ENCODE measurements at regions not wholly inside any gene's neighbourhood (a gene's known extent, or its start where the extent isn't known, plus 50 kb on each side); places are given as distances from the start of the nearest gene placed in this dataset.

DNA sequence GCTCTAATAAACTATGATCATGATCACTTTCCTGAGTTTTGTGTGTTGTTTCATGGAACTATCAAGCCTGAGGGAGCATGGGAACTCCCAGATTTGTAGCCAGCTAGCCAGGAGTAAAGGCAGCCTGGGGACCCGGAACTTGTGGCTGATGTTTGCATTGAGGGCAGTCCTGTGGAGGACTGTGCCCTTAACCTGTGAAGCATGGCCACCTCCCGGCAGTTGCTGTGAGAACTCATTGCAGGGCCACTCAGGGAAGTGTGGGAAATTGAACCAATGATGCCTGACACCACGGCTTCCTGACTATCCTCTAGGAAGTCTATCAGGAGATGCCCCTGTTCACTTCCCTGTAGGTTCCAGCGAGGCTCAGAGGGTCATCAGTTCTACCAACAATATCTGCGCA lies 250.6 kb downstream of the DAD1 start:
- DNase-seq (ENCODE audit: low read depth in 2 of 2) = no peak

DNA sequence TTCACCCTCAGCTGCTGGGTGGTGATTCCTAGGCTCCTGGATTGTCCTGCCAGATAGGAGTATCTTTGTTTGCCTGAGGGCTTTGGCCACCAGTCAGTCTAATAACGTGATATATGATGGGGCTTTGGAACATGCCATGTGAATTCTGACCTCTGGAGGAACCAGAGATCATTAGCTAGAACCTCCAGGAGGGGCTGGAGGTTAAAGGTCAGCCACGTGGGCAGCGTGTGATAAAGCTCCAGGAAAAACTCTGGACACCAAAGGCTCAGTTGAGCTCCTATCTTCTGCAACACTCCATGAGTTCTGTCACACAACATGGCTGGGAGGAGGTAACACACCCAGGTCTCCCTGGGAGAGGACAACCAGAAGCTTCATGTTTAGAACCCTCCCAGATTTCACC lies 251.1 kb downstream of the DAD1 start:
- DNase-seq (ENCODE audit: low read depth in 2 of 2) = no peak

DNA sequence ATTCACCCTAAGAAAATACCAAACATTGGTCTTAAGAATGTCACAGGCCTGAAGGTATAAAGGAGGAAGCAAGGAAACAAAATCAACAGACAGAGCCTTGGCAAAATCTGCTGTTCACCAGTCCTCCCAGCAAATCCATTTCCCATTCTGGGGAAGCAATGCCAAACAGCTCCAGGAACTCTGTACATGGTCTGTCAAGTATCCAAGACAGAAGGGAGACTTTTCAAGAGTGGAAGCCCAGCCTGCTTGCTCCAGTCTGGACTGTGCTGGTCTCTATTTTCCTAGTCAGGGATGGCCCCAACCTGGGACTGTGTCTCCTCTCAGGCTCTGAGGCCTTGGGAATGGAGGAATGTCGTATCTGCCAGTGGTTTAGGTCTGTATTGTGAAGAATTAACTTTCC lies 251.5 kb downstream of the DAD1 start:
- no peak for DNase-seq (ENCODE audit: low read depth in 2 of 2)

- DNase-seq (ENCODE audit: low read depth in 2 of 2) = no peak
Observed at GRCh38 chr14:22336031-22336430, 253.0 kb downstream of the DAD1 start.

- DNase-seq (ENCODE audit: low read depth in 2 of 2) = no peak
Observed at GRCh38 chr14:22334627-22335026, 254.4 kb downstream of the DAD1 start.

- DNase-seq (ENCODE audit: low read depth in 2 of 2) = no peak
Observed at GRCh38 chr14:22334275-22334577, 254.8 kb downstream of the DAD1 start.

DNA sequence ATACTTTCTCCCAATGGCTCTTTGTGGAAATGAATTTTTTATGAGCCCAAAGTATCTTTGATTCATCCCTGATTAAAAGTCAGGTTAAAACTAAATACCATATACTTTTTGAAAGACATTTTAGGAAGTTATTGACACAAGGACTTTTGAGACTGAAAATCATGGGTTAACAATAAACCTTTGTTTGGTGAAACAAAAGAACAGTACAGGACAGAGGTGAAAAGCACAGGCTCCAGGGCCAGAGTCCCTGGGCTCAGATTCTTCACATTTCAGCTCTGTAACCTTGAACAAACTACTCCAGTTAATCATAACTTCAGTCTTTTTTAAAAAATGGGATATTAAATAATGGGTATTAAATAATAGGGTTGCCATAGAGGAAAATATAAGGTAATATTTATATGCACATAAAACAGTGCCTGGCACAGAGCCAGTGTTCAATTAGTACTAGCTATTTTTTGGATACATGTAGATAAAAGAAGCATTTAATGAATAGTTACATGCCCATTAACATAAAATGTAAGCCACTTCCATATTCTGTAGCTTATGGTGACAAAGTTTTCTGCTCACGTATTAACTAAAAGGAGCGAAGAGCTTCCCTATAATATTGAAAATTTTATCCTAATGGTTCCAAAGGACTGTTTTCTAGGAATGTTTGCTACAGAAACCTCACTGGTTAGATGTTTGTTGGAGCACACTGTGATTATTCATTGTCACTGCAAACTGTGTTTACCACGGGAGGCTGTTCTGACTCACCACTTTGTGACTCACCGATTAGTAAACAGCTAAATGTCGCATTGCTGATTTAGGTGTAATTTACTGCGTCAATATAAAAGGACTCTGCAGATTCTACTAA lies 255.4 kb downstream of the DAD1 start:
- no peak for DNase-seq (ENCODE audit: low read depth in 2 of 2)

DNA sequence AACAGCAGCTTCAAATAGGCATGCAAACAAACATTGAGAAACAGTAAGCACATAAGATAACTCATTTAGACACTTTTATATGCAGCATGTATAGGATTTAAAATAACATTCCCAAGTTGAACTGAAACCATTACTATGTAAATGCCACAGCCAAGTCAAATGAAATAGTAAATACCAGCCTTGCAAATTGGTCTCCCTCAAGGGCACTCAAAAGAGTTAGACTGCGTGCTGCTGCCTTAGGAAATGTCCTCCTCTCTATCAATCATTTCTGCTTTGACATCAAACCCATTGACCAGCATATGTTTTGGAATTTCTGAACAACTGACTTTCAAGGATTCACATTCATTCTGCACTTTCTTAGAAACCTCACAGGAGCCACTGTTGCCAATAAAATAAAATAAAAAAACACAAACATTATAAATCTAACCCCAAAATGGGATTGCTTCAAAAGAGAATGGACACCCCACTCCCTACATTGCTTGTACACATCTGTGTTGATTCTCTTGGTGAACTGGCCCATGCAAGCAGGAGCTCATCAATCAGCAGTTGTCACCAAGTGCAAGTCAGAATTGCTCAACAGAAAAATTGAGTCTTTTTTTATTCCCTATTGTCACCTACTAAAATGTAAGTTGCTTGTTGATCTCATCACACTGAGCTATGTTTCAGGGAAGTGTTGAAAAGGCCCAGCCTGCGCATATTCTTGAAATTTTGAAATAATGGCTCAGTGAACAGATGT lies 256.2 kb downstream of the DAD1 start:
- DNase-seq (ENCODE audit: low read depth in 2 of 2) = no peak

- DNase-seq (ENCODE audit: low read depth in 2 of 2) = no peak
Observed at GRCh38 chr14:22329371-22329770, 259.7 kb downstream of the DAD1 start.

DNA sequence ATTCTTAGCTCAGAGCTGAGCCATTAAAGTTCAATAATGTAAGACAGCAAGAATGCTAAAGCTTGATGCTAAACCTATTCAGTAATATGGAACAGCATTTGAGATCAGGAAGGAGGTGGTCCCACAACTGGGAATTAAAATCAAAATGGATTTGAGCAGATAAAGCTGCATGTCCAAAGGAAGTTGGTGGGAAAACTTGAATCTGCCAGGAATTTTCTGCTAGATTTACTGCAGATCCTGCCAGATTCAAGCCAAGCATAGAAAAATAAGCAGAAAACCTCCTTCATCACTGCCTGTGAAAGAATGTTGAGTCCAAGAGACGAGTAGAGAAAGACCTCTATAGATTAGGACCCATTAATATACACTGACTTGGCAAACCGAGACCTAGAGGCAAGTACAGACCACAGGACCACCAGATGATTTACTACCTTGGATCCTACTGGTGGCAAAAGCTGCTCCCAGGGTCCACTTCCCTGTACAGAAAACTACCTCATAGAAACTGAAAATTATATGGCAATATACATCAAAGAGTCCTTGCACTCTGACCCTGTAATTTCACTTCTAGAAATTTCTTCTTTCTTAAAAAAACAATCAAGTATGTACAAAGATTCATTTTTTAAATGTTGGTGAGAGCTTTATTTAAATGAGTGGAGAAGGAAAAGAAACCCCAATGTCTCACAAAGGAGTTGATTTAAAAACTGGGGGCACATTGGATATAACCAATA lies 263.2 kb downstream of the DAD1 start:
- DNase-seq (ENCODE audit: low read depth in 2 of 2) = no peak

DNA sequence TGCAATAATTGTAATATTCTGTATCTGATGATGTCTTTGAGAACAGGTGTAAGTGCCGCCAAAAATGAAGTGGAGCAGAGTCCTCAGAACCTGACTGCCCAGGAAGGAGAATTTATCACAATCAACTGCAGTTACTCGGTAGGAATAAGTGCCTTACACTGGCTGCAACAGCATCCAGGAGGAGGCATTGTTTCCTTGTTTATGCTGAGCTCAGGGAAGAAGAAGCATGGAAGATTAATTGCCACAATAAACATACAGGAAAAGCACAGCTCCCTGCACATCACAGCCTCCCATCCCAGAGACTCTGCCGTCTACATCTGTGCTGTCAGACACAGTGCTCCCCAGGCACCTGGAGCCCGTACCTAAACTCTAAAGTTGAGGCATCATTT lies 268.7 kb downstream of the DAD1 start:
- DNase-seq (ENCODE audit: low read depth in 2 of 2) = no peak

DNA sequence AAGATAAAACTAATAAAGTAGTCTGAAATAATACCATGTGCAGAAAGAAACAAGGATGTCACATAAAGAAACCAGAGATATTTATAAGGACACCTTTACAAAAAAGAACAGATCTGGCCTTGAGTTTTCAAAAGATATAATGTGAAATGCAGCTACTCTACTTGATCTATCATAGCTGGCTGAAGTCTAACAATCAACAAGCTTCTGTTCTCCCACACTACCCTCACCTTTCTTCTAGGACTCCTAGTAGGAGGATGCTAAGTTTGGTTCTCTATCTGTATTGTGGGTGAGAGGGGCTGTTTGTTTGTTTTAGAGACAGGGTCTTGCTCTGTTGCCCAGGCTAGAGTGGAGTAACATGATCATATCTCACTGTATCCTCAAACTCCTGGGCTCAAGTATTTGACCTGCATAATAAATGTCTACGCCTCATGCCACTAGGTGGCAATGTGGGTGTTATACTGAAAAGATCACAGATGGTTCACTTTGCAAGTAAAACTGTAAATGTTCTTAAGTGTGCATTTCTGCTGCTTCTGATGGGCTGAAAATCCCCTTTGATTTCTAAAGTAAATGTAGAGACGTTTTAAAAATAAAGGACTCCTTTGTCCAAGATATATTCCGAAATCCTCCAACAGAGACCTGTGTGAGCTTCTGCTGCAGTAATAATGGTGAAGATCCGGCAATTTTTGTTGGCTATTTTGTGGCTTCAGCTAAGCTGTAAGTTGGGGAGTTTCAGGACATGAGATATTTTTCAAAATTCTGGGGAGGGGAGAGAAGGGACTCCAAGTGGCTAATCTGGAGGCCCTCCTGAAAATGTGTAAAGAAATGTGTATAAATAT lies 269.3 kb downstream of the DAD1 start:
- DNase-seq (ENCODE audit: low read depth in 2 of 2) = no peak

DNA sequence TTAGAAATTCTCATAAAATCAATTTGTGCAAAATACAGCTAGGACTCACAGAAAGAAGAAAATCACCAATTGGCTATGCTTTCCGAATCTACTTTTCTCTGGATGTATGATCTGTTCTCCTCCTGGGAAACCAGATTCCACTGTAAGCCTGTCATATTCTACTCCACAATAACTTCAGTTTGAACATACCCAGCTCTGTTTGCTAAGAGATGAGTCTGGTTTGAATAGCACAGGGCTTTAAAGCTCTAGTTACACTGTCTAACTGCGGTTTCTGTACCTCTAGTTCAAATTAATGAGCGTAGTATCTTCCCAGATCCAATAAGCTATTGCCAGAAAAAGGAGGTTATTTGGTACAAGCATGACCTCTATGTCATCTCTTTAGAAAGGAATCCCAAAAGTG lies 270.1 kb downstream of the DAD1 start:
- no peak for DNase-seq (ENCODE audit: low read depth in 2 of 2)

- DNase-seq (ENCODE audit: low read depth in 2 of 2) = no peak
Observed at GRCh38 chr14:22316473-22316872, 272.6 kb downstream of the DAD1 start.

- DNase-seq (ENCODE audit: low read depth in 2 of 2) = no peak
Observed at GRCh38 chr14:22315336-22315735, 273.7 kb downstream of the DAD1 start.

- no peak for DNase-seq (ENCODE audit: low read depth in 2 of 2)
Observed at GRCh38 chr14:22314183-22314820, 274.7 kb downstream of the DAD1 start.

GRCh38 chr14:22313172-22313801 lies 275.7 kb downstream of the DAD1 start:
- no peak for DNase-seq (ENCODE audit: low read depth in 2 of 2)

DNA sequence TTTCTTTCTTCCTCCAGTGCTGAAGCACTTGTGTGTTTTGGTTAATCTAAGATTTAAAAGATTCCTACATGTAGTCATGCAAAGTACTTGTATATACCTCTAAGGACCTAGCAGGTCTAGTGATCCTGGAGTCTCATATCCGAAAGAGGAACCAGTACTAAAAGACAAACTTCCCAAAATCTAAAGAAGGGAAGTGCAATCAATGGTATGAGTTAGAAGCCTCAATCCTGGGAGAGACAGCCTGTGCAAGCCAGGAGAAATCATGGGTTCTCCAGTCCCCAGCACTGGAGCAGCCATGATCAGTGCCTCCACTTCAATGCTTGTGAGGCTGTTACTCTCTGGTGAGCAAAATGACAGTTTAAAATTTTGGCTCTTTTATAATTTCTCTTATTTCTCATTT lies 277.4 kb downstream of the DAD1 start:
- DNase-seq (ENCODE audit: low read depth in 2 of 2) = no peak

DNA sequence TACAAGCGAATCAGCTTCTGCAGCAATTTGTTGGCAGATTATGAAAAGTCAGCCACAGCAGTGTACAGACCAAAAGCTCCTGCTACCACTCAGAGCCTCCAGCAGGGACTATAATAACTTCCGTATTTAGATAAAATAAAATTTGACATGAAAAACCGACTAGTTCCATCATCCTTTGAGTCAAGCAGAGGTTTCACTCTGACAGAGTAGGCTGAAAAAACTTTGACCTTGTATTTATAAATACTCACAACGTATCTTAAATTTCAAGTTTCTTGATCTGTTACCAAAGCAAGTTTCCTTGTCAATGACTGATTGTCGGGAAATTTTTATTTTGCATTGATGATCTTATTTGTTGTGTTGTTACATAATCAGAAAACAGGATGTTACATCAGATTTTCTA lies 283.4 kb downstream of the DAD1 start:
- DNase-seq (ENCODE audit: low read depth in 2 of 2) = no peak

DNA sequence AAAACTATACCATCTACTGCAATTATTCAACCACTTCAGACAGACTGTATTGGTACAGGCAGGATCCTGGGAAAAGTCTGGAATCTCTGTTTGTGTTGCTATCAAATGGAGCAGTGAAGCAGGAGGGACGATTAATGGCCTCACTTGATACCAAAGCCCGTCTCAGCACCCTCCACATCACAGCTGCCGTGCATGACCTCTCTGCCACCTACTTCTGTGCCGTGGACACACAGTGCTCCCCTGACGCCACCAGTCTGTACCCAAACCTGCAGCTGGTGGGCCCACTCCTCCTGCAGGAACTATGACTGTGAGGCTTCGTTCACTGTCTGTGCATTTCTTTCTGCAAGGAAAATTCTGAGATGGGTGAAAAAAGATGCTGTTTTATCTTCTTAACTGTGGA lies 284.7 kb downstream of the DAD1 start:
- DNase-seq (ENCODE audit: low read depth in 2 of 2) = no peak

GRCh38 chr14:22303589-22304195 lies 285.3 kb downstream of the DAD1 start:
- DNase-seq (ENCODE audit: low read depth in 2 of 2) = no peak
